ENCODE measurements at regions not wholly inside any gene's neighbourhood (a gene's known extent, or its start where the extent isn't known, plus 50 kb on each side); places are given as distances from the start of the nearest gene placed in this dataset.

GRCh38 chr2:23207871-23208270 is 177.1 kb upstream of the KLHL29 start:
- TF ChIP-seq CTCF (conservative IDR thresholded peaks at IDR 0.05) (no peak), ZFX (IDR thresholded peaks at IDR 0.05) (no peak)

Data from C4-2B (cell line).